ENCODE measurements at regions not wholly inside any gene's neighbourhood (a gene's known extent, or its start where the extent isn't known, plus 50 kb on each side); places are given as distances from the start of the nearest gene placed in this dataset.

DNA sequence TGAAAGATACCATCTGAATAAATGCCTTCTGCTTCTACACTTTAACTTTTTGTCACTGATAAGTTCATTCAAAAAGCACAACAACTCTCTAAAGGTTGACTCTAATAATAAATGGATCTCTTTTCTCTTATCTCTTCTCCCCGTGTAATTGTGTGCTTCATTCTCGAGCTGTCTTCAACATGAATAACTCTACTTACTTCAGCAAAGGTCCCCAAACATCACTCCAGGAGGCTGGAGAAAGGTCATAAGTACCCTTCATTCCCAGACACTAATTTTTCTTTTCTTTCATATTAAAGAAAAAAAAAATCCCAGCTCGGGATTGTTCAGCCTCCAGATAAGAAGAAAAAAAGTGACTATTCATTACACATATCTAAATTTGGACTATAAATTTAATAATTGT is 222.2 kb downstream of the FOXO1 start:
- TF ChIP-seq, protein P1, sequence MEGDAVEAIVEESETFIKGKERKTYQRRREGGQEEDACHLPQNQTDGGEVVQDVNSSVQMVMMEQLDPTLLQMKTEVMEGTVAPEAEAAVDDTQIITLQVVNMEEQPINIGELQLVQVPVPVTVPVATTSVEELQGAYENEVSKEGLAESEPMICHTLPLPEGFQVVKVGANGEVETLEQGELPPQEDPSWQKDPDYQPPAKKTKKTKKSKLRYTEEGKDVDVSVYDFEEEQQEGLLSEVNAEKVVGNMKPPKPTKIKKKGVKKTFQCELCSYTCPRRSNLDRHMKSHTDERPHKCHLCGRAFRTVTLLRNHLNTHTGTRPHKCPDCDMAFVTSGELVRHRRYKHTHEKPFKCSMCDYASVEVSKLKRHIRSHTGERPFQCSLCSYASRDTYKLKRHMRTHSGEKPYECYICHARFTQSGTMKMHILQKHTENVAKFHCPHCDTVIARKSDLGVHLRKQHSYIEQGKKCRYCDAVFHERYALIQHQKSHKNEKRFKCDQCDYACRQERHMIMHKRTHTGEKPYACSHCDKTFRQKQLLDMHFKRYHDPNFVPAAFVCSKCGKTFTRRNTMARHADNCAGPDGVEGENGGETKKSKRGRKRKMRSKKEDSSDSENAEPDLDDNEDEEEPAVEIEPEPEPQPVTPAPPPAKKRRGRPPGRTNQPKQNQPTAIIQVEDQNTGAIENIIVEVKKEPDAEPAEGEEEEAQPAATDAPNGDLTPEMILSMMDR (conservative IDR thresholded peaks at IDR 0.05) = no peak
- TF ChIP-seq ZFX (IDR thresholded peaks at IDR 0.05) = no peak
- H3K27ac ChIP-seq = no peak overlapping the region

DNA sequence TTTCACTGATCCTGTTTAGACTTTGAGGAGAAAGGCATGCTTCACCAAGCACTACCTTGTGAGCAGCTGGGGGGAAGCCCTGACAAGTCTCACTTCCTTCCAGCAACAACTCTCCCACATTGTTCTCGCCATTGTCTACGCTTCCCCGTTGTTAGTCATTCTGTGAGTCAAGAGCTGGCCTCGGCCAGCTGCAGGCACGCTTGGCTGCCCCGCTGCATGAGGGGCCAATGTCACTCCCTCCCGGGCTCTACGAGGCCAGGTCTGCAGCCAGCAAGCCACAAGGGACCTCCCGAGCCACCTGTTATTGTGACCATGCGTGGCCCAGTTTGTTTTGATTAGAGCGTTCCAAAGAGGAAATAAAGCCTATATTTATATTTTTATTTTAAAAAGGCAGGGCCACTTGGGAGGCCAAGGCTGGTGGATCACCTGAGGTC is 220.9 kb downstream of the FOXO1 start:
- TF ChIP-seq, protein P1 (conservative IDR thresholded peaks at IDR 0.05) = no peak
- no peak for TF ChIP-seq ZFX (IDR thresholded peaks at IDR 0.05)
- no peak overlapping the region for H3K27ac ChIP-seq

DNA sequence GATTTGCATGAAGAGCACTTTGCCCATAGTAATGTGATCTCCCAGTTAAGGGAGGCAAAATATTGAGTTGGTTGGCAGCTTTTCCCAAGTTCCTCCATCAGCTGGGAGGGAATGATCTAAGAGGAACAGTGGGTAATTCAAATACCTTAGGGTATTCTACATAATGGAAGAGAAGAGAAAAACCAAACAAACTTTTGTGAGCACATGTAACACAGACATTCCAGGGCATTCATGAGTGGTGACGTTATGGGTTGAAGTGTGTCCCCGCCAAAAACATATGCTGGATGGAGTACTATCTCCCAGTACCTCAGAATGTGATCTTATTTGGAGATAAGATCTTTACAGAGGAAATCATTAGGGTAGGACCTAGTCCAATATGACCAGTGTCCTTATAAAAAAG is 220.1 kb downstream of the FOXO1 start:
- TF ChIP-seq, protein P1 (conservative IDR thresholded peaks at IDR 0.05) = no peak
- TF ChIP-seq ZFX (IDR thresholded peaks at IDR 0.05) = no peak
- peak overlapping the region; percentile 59 for H3K27ac ChIP-seq

DNA sequence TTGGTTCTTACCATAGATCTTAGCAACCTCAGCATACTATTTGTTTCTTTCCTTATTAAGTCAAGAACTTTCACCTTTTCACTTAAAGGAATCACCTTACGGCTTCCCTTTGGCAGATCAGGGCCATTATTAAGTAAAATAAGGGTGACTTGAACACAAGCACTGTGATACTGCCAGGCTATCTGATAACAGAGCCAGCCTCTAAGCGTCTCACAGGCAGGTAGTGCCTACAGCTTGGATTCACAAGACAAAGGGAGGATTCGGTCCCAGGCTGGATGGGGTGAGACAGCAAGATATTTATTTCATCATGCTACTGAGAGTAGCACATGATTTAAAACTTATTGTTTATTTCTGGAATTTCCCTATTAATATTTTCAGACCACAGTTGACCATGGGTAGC is 218.6 kb downstream of the FOXO1 start:
- no peak overlapping the region for H3K27ac ChIP-seq

DNA sequence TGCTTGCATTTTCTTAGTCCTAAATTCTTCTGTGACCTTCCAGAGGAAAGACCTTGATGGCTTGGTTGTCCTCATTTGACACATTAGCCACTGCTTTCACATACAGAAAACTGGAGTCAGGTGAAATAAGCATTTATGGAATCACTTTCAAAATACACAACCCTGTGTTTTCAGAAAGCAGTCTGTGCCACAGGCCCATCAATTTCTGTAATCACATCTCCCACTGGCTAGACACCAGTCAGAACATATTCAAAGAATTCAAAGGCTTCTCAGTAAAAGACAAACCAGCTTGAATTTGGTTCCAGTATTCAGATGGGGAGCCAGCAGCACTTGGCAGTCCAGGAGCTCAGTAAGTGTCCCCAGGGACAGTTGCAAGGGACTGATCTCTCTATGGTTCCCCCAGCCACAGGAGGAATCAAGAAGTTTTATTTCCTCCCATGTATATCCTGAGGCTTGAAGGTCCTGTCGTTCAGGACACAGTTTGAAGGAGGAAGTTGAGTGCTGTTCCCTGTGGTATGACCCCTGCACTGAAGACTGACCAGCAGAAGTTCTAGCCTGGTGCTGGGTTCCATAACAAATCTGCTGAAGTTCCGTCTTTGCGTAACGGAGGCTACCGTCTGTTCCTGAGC is 214.3 kb downstream of the FOXO1 start:
- TF ChIP-seq ZFX (IDR thresholded peaks at IDR 0.05) = no peak
- TF ChIP-seq, protein P1 (conservative IDR thresholded peaks at IDR 0.05) = no peak
- no peak overlapping the region for H3K27ac ChIP-seq

More for the DNA sequence above, 218.6 kb downstream of the FOXO1 start:
- TF ChIP-seq, protein P1 (conservative IDR thresholded peaks at IDR 0.05) = no peak

DNA sequence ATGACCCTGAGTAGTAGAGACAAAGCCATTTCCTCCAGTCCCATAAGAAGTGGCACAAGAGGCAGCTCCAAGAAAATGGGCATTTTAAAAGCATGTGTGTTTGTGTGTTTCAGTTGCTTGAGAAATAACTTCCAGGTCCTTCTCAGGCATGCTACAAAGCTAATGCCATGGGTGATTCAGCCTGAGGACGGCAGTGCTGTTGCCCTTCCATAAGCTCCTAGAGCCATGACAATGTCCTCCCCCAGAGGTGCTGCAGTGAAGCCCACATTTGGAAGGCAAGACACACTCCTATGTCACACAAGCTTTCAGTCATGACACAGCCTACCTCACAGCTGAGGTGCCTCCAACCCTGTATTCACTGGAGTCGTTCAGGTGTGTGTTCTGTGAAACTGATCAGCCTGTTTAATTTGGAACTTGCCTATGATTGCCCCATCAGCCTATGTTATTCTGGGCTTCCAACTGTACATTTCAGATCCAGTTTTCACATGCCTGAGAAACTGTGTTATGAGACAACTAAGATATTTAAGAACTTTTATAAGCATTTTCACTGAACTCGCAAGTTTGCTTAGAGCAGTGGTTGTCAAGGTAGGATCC is 213.6 kb downstream of the FOXO1 start:
- H3K27ac ChIP-seq = no peak overlapping the region
- no peak for TF ChIP-seq ZFX (IDR thresholded peaks at IDR 0.05)
- TF ChIP-seq, protein P1 (conservative IDR thresholded peaks at IDR 0.05) = no peak

DNA sequence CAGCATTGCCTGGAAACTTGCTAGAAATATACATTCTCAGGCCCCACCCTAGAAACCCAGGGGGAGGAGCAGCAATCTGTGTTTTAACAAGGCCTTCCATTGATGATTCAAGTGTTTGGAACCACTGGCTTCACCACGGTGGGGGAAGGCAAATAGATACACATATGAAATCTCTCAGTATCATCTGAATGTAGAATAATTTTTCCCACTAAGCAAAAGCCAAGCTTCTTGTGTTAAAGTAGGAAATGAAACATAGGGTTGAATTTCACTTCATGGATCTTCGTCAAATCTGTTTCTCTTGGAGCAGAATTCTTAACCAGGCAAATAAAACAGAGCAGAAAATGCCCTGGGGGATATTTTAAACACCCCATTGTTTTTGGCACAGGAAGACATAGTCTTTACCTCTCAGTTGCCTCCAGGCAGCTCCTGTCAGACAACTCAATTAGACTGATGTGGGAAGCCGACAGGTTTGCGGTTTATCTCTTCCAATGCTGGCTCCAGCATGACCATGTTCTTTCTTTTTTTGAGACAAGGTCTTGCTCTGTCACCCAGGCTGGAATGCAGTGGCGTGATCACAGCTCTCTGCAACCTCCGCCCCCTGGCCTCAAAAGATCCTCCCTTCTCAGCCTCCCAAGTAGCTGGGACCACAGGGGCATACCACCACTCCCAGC is 213.0 kb downstream of the FOXO1 start:
- H3K27ac ChIP-seq = no peak overlapping the region
- TF ChIP-seq, protein P1 (conservative IDR thresholded peaks at IDR 0.05) = no peak
- no peak for TF ChIP-seq ZFX (IDR thresholded peaks at IDR 0.05)

All from C4-2B (cell line).